Activated CD8-positive, alpha-beta memory T cell treated with anti-CD3 and anti-CD28 coated beads for 48 hours (primary cell): ENCODE measurements at regions not wholly inside any gene's neighbourhood (a gene's known extent, or its start where the extent isn't known, plus 50 kb on each side); places are given as distances from the start of the nearest gene placed in this dataset.

Source experiments
- DNase-seq, 3 experiments: peaks; one replicate each; pipeline ENCODE4 v3.0.0-alpha.2; 2020; ENCODE audit warnings: low read depth in 2 of 3, low spot score in 2 of 3

DNA sequence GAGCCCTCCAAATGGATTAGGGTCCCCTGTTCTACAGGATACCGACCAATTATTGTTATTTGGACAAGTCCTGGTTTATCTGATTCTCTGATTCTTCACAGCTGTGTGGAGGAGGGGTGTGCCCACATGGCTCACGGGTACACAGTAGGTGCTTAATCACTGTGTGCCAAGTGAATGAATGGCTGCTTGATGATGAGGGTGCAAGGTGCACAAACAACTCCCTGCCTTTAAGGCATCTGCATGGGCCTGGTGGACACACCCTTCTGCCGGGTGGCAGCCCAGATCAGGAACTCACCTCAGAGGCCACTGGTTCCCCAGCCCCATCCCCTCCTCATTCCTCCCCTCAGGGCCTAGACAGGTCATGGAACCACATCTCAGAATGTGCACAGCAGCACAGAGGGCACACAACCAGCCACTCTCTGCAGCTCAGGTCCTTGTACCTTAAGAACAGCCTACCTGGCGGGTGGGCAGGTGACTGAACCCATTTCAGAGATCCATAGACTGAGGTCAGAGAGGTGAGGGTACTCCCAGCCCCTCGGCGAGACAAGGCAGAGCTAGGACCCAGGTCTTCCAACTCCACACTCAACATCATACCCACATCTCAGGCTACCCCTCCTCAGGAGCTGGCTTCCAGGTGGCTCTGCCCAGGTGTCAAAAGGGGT lies 50.3 kb downstream of the SHANK2 start:
- DNase-seq = no peak

DNA sequence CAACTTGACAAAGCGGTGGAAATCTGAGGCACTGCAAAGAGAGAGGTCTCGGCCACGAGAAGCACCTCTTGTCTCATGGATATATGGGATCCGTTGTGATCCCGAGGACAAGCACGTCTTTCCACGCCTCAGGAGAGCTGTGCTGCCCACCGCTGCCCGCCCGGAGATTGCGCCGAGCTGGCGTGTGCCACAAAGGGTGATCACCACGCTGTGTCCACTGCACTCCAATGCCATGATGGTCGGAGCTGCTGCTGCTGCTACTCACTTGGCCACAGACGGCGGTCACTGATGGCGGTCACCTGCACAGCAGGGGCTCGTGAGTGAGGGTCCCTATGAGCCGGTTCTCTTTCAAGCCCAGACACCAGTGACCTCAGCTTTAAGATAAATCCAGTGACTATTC lies 51.1 kb downstream of the SHANK2 start:
- no peak for DNase-seq

DNA sequence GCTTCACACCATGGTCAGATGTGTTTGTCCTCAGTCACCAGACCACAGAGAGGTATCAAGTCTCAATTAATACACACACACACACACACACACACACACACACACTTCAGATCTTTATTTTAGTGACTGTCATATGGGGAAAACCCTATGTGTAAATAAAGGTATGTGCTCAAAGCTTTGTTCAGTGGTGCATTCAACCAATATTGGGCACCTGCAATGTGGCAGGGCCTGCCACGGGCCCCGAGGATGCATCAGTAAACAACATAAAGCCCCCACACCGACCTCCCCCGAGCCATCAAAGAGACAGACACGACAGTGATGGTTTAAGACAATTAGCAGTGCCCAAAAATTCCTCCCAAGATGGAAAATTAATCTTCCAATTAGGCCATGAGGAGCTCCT lies 51.6 kb downstream of the SHANK2 start:
- DNase-seq = no peak

DNA sequence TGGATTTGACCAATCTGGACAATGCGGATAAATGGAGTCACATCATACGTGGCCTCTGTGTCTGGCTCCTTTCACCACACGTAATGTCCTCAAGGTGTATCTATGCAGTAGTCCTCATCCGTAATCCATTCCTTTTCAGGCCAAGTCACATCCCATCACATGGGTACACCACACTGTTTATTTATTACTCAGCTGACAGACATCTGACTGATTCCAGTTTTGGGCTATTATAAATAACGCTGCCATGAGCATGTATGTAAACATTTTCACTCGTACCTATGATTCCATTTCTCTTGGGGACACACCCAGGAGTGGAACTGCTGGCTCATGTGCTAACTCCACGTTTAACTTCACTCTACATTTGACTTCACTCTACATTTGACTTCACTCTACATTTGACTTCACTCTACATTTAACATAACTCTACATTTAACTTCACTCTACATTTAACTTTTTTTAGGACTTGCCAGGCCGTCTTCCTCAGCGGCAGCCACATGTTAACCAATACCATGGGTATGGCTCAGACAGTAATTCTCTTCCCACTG lies 52.1 kb downstream of the SHANK2 start:
- DNase-seq = no peak

DNA sequence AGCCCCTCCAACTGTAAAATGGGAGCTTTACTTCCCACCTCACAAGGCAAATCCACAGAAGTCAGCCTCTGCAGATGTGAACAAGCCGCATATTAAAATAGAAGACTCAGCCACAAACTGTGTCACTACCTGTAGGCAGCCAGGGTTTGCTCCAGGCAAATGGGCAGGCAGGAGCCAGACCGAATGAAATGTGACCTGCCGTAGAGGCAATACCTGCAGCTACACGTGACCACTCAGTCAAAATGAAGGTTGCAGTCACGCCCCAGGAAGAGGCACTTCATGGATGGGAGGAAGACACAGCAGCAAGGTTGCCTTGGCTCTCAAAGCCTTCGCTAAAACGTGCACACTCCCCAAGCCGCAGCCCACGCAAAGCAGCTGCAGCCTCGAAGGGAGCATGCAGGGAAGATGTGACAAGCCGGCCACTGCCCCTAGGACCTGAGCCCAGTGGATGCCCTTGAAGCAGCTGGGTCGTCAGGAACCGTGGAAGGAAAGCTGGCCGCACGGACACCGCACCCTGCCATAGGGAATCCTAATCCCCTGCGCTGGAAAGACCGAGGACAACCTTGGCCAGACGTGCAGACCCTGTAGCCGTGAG lies 53.1 kb downstream of the SHANK2 start:
- DNase-seq = no peak

DNA sequence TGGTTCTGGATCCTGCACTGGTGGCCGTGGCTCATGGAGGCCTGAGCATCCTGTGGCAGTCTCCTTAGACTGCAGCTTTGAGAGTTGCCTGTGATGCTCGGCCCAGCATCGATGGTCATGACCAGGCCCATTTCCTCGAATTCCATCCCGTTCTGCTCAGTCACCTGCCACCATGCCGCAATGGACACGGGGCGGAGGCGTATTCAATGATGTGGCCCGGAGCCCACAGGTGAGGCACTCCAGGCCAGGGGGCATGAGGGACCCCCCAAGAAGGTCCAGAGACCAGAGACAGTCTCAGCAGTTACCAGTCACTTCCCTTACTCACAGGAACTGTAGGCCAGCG lies 53.6 kb downstream of the SHANK2 start:
- no peak for DNase-seq

DNA sequence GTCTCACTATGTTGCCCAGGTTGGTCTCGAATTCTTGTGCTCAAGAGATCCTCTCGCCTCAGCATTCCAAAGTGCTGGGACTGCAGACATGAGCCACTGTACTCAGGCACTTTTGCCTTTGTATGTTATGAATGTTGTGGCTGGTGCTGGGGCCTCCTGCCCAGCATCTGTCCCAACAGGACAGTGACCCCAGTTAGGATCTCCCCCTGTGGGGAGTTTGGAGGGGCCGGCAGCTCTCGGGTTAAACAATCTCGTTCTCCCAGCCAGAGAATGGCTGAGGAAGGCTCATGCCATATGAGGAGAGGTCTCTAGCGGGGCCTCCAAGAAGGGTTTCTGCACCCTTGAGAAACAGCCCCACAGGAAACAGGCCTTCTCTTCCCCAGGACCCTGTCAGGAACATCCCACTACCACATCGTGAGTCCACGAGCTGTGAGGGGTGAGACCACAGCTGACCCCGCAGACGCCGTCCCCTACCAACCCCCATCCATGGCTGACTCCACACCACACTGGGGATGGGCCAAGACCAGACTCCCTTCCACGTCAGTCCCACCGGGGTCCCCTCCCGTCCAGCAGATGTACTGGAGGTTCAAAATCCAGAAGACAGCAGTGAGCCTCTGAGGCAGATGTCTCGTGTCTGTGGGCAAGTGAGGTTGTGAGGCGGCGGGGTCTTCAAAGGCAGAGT lies 54.1 kb downstream of the SHANK2 start:
- no peak for DNase-seq

DNA sequence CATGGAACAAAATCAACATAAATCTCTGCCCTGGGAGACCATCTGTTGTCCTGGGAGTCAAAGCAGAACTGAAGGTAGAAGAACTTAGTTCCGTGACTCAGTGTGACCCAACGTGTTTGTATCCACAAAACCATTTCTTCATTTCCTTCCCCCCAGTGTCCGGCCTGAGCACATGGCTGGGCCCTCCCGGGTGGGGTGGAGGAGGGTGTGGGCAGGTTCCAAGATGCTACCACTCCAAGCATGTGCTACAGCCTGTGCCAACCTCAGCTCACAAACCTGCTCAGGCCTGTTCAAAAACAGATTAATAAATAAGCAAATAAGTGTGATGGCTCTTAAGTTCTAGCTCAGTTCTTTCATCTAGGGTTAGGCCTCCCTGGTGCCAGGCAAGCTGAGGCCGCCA lies 55.3 kb downstream of the SHANK2 start:
- no peak for DNase-seq

DNA sequence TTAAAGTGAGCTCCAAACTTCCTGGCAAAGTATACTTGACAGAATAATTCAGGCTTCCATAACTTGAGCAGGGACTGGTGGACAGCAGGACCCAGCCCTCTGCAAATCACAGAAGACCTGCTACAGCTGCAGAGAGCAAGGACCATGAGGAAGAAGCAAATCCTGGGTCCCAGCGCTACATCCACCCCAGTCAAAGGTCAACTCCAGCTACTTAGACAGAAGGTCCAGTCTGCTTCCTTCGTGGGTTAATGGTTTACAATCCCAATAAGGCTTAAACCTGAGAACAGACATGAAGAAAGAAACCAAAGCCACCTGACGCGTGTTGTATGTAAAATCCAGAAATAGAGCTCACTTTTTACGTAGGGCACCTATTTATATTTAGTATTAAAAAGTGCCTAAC lies 57.7 kb downstream of the SHANK2 start:
- DNase-seq = no peak

DNA sequence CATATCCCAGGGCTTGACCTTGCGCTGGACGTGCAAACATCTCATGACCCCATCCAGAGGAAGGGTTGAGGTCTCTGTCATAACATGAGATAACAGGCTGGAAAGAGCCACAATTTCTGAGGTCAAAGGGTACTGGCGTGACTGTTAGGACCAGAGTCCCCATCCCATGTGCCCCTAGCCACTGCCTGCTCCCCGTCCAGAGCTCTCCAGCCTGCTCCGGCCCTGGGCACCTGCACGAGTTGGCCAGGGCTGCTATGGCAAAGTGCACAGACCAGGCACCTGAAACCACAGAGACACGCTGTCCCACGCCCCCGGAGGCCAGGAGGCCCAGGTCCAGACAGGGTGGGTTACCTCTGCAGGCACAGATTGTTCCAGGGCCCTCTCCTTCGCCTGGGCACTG lies 58.9 kb downstream of the SHANK2 start:
- DNase-seq = no peak

DNA sequence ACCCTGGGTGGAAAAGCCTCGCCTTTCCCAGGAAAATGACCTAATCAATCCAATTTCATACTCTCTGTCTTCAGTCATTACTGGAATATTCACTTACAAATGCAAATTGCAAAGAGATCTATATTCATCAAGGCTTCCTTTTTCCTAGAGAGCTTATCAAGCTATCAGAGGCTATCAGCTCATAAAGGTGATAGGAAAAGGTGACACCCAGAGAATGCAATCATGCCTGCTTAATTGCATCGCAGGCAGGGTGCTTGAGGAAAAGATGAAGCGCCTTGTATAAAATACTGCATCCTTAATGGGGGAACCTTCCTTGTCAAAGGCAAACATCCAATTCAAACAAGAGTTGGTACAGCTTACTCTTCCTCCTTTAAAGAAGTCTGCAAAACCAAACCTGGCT lies 59.7 kb downstream of the SHANK2 start:
- no peak for DNase-seq

DNA sequence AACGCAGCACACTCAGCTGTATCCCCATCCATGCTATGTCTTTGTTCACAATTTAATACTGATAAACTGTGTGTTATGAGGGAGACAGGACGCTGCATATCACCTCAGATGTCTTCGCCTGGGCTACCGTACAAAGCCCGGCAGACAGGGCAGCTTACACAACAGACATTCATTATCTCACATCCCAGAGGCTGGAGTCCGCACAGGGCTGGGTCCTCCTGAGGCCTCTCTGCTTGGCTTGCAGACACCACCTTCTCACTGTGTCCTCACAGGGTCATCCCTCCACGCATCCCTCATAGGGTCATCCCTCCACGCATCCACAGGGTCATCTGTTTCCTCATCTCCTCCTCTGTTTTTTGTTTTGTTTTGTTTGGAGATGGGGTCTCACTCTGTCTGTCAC lies 61.2 kb downstream of the SHANK2 start:
- DNase-seq = no peak

DNA sequence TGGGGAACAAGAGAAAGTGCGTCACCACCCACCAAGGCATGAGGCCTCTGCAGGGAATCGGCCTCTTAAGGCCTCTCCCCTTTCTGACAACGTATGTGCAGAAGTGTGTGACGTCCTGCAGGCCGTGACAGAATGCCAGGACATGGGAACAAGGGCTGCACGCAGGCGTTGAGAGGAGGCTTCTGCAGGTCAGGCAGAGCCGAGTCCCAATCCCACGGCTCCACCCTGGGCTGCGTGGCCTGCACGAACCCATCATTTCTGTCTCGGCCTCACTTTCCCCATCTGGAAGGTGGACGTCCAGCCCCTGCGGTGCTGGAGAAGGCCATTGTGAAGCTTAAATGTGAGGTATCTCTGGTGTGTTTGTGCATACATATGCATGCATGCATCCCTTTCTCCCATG lies 61.8 kb downstream of the SHANK2 start:
- no peak for DNase-seq

DNA sequence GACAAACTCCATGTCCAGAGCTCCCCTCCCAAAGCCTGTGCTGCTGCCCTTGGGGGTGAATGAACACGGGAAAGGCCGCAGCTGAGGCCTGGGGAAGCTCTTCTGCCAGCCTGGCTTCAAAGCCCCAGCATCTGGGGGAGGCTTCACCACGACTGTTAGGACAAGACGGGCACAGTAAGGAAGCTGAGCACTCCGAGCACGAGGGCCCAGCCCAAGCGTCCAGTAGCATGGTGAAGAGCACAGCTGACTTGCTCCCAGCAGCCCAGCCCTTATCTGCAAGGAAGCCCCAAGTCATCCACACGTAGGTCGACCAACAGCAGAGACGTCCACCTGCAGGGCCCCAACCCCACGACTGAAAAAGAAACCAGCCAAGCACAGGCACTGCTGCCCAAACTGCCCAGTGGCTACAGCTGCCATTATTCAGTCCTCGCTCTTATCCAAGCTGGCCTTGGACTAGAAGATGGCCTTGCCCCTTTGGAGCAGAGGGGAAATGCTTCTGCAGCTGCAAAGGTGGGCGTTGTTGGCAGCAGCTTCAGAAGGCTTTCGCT lies 62.5 kb downstream of the SHANK2 start:
- no peak for DNase-seq

DNA sequence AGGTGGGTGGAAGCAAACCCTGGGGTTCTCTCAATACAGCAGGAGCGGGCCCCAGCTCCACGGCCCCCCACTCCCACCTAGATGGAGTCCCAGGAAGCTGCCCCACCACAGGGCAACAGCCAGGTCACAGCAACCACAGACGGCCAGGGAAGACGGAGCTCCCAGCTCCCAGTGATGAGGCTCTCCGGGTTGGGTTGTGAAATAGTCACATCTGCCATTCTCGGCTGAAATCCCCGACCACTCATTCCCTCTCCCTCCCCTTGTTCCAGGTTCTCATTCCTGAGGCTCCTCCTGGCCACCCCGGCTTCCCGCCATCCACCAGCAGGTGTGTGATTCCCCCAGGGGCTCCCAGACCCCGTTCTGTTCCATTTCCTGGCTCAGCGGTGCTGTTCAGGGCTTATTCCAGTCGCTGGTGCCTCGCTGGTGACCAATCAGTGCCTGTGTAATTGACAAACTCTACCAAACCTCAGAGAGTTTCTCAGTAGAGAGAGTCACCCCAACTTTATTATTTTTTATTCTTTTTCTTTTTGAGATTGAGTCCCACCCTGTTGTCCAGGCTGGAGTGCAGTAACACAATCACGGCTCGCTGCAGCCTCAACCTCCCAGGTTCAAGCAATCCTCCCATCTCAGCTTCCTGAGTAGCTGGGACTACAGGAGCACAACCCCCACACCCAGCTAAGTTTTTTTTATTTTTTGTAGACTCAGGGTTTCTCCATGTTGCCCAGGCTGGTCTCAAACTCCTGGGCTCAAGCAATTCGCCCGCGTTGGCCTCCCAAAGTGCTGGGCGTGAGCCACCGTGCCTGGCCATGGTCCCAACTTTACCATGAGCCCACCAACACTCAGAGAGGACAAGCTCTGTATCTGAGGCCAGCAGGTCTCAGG lies 63.2 kb downstream of the SHANK2 start:
- no peak for DNase-seq

DNA sequence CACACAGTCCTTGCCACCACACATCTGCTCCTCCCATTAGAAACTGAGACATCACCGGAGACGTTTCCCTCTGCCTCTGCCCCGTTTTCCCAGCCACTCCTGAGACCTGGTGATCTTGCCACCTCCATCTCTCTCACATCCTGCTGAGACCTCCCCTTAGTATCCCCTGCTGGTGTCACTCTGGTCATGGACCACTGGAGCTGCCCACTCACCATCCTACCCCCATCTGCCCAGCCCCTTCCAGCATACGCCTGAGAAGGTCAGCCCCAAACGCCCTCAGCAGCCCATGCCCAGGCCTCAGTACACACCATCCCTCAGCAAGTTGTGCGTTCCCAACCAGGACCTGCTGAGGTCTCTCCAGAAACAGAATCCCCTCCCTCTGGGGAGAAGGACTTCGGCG lies 64.3 kb downstream of the SHANK2 start:
- no peak for DNase-seq

DNA sequence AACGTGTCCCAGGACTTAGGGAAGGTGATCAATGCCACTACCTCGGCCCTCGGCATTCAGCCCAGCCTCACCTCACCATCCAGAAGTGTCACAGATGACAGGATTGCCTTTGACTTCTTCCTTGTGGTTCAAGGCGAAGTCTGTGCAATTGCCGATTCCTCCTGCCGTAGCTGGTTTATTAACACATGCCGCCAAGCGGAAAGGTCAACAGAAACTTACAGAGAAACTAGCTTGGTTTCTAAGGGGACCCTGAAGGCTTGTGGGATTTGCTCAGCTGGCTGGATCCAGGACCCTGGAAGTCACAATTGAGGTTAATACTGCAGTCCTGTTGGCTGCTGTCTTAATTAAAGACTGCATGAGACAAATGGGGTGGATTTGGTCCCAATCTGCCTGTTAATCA lies 65.6 kb downstream of the SHANK2 start:
- DNase-seq = no peak

DNA sequence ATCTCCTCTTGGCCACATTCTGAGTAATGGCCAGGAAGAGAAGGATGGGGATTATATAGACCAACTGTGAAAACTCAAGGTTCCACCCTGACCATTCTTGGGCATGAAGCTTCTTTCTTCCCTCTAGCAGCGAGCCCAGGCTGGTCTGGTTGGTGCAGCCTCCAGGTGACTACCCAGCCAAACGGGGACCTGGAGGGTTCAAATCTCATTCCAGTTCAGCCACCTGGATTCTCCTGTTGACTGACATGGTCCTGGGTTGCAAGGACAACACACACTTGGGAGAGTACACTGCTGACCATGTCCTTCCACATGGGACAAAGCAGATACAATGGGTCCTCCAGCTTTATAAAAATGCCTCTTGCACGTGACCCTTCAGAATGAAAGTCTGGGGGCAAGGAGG lies 67.0 kb downstream of the SHANK2 start:
- no peak for DNase-seq

DNA sequence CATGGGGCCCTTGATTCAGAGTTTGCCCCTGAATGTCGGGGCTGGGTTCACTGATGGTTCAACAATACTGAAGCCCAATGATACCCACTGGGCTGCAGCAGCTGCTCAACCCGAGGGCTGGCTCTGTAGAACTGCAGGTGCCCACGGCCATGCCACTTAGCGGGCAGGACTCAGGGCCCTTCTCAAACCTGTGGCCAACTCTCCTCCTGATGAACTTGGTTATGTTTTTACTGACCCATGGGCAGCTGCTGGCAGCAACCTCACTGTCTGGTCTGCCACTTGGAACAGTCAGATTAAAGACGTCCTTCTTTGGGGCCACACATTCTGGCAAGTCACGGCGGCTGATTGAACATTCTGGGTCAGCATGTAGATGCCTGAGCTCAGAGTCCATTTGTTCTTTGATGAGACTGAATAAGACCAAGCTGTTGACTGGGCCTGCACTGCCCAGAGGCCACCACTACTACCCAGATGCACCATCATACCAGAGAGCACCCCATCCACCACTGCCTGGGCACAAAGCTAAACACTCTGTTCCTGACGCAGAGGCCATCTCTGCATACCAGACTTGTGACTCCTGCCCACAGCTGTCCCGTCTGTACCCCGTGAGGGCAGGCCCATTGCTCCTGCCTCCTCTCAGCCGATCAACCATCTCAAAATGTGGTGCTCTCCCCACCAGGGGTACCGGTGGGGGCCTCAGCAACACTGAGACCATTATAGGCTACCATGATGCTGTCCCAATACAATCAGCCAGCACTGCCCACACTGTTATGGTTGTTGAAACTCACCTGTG lies 67.8 kb downstream of the SHANK2 start:
- DNase-seq = no peak

DNA sequence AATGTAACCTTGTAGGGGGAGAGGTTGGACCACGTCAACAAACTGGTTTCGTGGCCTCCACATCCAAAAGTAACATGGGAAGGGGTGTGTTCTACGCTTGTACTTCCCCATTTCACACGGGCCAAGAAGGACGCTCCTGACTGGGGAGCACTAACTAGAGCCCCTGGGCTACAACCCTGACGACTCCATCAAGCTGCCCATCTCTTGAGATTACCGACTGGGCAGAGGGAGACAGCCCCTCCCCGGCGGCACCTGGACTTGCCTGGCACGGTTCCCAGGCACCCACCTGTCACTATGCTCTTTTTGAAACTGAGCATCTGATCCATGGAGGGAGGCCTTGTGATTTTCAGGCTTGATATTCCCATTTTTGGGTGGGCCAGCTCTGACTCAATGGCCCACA lies 68.5 kb downstream of the SHANK2 start:
- no peak for DNase-seq
